ENCODE measurements at regions not wholly inside any gene's neighbourhood (a gene's known extent, or its start where the extent isn't known, plus 50 kb on each side); places are given as distances from the start of the nearest gene placed in this dataset.

GRCh38 chr5:165310031-165310430, 1804.6 kb downstream of the MAT2B start:
- no peak for DNase-seq (ENCODE audit: extremely low read depth, low read depth)
- TF ChIP-seq, protein P1, sequence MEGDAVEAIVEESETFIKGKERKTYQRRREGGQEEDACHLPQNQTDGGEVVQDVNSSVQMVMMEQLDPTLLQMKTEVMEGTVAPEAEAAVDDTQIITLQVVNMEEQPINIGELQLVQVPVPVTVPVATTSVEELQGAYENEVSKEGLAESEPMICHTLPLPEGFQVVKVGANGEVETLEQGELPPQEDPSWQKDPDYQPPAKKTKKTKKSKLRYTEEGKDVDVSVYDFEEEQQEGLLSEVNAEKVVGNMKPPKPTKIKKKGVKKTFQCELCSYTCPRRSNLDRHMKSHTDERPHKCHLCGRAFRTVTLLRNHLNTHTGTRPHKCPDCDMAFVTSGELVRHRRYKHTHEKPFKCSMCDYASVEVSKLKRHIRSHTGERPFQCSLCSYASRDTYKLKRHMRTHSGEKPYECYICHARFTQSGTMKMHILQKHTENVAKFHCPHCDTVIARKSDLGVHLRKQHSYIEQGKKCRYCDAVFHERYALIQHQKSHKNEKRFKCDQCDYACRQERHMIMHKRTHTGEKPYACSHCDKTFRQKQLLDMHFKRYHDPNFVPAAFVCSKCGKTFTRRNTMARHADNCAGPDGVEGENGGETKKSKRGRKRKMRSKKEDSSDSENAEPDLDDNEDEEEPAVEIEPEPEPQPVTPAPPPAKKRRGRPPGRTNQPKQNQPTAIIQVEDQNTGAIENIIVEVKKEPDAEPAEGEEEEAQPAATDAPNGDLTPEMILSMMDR (IDR thresholded peaks at IDR 0.05; ENCODE audit: low read depth, low read length) = no peak

GRCh38 chr5:165321912-165322311, 1816.5 kb downstream of the MAT2B start:
- DNase-seq (ENCODE audit: extremely low read depth, low read depth) = no peak
- TF ChIP-seq, protein P1 (IDR thresholded peaks at IDR 0.05; ENCODE audit: low read depth, low read length) = no peak

DNA sequence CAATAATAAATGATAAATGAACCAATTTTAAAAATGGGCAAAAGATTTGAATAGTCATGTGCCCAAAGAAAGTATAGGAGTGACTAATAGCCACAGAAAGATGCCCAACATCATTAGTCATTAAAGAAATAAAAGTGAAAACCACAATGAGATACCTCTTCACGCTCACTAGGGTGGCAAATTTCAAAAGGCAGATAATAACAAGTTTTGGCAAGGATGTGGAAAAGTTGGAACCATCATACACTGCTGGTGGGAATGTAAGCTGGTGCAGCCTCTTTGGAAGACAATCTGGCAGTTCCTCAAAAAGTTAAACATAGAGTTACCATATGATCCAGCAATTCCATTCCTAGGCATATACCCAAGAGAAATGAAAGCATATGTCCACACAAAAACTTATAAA, 1819.8 kb downstream of the MAT2B start:
- DNase-seq (ENCODE audit: extremely low read depth, low read depth) = no peak
- TF ChIP-seq, protein P1 (IDR thresholded peaks at IDR 0.05; ENCODE audit: low read depth, low read length) = no peak

GRCh38 chr5:165327631-165328030, 1822.2 kb downstream of the MAT2B start:
- no peak for DNase-seq (ENCODE audit: extremely low read depth, low read depth)
- TF ChIP-seq, protein P1 (IDR thresholded peaks at IDR 0.05; ENCODE audit: low read depth, low read length) = no peak

- no peak for DNase-seq (ENCODE audit: extremely low read depth, low read depth)
These were observed 1823.4 kb downstream of the MAT2B start for GRCh38 chr5:165328846-165329245.

DNA sequence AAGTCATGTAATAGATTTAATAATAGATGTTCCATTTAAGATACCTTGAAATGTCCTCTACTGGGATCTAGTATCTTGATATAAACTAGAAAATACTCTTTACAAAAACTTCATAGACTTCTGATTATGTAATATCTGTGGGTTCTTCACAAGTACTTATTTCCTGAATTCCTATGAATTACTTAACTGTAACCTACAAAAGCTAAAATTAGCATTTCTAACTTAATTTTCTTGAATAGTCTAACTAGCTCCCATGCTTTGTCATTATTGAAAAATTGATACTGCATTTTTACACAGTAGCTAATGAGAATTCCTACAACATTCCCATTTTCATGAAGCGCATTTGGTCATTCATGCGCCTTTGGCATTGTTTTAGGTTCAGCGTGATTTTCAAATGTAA, 1828.2 kb downstream of the MAT2B start:
- TF ChIP-seq, protein P1 (IDR thresholded peaks at IDR 0.05; ENCODE audit: low read depth, low read length) = no peak
- no peak for DNase-seq (ENCODE audit: extremely low read depth, low read depth)

More at GRCh38 chr5:165328846-165329245, 1823.4 kb downstream of the MAT2B start:
- TF ChIP-seq, protein P1 (IDR thresholded peaks at IDR 0.05; ENCODE audit: low read depth, low read length) = no peak

GRCh38 chr5:165334201-165334600, 1828.8 kb downstream of the MAT2B start:
- TF ChIP-seq, protein P1 (IDR thresholded peaks at IDR 0.05; ENCODE audit: low read depth, low read length) = no peak
- no peak for DNase-seq (ENCODE audit: extremely low read depth, low read depth)
